ENCODE measurements at regions not wholly inside any gene's neighbourhood (a gene's known extent, or its start where the extent isn't known, plus 50 kb on each side); places are given as distances from the start of the nearest gene placed in this dataset.

DNA sequence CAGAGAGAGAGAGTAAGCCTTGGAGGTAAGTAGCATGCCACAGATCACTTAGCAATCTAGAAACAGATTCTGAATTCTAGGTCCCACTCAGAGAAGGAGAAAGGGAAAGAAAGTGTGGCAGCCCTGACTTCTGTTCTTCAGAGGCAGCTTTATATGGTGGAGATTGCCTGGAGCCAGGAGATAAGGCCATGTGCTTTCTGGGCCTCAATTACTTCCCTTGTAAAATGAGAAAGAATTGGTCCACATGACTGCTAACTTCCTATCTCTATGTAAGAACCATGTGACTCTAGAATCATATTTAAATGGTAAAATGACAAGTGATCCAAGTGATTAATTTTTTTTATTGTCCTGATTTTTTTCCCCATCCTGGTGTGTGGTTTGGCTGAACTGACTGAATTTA lies 64.1 kb downstream of the HHEX start:
- H3K27me3 ChIP-seq: no peaks in the 10 kb centered on the region
- H3K36me3 ChIP-seq: no peaks in the 10 kb centered on the region
- H3K4me3 ChIP-seq: no peak overlapping the region
- H3K9me3 ChIP-seq: no peaks in the 10 kb centered on the region
- no peak overlapping the region for H3K27ac ChIP-seq
- peaks cover 0 to 24% (median 17%) of the 10 kb centered on the region in 4 donors for H3K4me1 ChIP-seq
- intact Hi-C loops (cut with DNase I; ENCODE audit: low total_unique reads): loop anchor here (5.0 kb wide), 1 partner anchor 62 kb away; no protein-coding TSS in a partner anchor
- DNase-seq: no peak
- TF ChIP-seq, protein P1, sequence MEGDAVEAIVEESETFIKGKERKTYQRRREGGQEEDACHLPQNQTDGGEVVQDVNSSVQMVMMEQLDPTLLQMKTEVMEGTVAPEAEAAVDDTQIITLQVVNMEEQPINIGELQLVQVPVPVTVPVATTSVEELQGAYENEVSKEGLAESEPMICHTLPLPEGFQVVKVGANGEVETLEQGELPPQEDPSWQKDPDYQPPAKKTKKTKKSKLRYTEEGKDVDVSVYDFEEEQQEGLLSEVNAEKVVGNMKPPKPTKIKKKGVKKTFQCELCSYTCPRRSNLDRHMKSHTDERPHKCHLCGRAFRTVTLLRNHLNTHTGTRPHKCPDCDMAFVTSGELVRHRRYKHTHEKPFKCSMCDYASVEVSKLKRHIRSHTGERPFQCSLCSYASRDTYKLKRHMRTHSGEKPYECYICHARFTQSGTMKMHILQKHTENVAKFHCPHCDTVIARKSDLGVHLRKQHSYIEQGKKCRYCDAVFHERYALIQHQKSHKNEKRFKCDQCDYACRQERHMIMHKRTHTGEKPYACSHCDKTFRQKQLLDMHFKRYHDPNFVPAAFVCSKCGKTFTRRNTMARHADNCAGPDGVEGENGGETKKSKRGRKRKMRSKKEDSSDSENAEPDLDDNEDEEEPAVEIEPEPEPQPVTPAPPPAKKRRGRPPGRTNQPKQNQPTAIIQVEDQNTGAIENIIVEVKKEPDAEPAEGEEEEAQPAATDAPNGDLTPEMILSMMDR (IDR thresholded peaks at IDR 0.05): no peak

DNA sequence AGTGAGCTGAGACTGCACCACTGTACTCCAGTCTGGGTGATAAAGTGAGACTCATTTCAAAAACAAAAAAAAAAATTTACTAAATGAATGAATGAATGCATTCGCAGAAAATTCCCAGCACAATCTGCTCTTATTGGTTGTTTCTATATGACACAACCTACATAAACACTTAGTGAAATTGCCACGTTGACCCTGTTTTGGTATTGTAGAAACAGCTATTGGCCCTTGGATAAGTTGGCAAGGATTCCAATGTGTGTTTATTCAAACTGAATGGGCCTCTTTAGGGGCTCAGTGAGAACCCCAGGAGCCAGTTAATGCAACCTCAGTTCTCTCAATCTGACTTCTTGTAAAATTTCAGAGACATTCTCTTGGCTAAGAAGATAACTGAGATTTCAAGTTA lies 66.0 kb downstream of the HHEX start:
- Histone ChIP-seq H3K27me3 (no peaks in the 10 kb centered on the region), H3K36me3 (no peaks in the 10 kb centered on the region), H3K4me3 (no peak overlapping the region), H3K27ac (peak overlapping the region in 1 of 2 donors; percentile 85), H3K9me3 (no peaks in the 10 kb centered on the region), H3K4me1 (peaks cover 0 to 32% (median 19%) of the 10 kb centered on the region in 4 donors)
- TF ChIP-seq, protein P1 (IDR thresholded peaks at IDR 0.05): no peak
- no peak for DNase-seq
- intact Hi-C loops (cut with DNase I; ENCODE audit: low total_unique reads): no loop called here

DNA sequence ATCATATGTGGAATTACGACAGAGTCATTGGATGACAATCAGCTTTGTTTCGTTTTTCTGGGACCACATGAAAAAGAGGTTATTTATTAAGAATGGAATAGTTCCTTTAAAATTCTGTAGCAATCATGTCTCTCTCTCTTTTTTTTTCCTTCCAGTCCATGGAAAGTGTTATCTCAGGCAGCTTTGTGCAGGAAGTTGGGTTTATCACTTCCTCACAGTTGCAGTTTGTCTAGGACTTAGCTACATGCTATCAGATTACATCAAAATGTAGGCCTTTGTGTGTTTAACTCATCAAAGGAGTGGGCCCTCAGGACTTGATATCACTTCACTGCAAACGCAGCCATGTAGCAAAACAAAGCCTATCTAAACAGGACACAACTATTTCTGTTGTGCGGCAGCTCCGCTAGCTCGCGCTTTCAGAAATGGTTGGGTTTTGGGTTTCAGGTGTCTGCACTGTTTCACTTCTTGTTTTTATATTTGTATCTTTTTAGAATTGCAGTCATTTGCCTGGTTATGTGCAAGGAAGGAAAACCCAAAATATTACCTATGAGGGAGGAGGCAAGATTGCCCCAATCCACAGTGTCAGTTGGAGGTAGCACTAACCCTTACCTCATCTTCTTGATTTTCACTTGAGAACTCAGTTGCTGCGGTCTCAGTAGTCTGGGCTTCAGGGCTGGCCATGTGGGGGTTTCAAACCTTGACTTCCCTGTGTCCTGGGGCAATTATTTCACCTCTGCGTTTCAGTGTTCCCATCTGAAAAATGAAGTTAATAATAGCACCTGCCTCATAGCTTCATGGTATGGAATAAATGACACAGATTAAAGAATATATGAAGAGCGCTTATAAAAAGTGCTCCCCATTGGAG lies 66.7 kb downstream of the HHEX start:
- intact Hi-C loops (cut with DNase I; ENCODE audit: low total_unique reads): no loop called here
- no peak for DNase-seq
- TF ChIP-seq, protein P1 (IDR thresholded peaks at IDR 0.05): no peak
- Histone ChIP-seq H3K4me3 (no peak overlapping the region), H3K36me3 (no peaks in the 10 kb centered on the region), H3K9me3 (no peaks in the 10 kb centered on the region), H3K4me1 (peaks cover 0 to 39% (median 16%) of the 10 kb centered on the region in 4 donors), H3K27ac (peak overlapping the region; percentile 82 to 85), H3K27me3 (no peaks in the 10 kb centered on the region)

DNA sequence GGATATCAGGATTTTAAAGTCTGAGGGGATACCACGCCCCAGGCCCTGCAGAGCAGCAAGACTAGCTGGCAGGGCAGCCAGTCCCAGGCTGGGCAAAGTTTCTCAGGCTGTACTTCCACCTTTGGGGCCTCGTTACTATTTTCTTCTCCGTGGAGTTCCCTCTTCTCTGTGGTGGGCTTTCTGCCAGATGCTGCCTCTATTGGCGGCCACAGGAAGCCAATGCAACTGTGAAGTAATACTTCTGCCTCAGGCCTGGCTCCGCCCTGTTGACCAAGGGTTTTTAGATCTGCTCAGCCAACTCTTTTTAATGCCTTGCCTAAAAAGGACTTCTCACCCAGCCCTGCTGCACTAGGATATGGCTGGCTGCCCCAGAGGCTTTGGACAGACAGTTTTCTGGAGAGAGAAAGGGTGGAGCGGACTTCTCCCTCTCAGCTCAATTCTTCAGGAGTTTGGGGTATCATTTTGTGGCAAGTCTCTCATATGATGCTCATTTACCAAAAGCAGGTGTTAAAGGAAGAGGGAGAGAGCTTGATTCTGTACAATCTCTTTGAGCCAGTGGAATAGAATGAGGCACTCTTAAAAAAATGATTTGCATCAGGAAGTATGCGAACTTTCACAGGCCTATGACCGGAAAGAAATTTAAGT lies 67.4 kb downstream of the HHEX start:
- H3K4me1 ChIP-seq: peaks cover 0 to 46% (median 19%) of the 10 kb centered on the region in 4 donors
- H3K4me3 ChIP-seq: peak overlapping the region in 1 of 2 donors; percentile 17
- intact Hi-C loops (cut with DNase I; ENCODE audit: low total_unique reads): no loop called here

DNA sequence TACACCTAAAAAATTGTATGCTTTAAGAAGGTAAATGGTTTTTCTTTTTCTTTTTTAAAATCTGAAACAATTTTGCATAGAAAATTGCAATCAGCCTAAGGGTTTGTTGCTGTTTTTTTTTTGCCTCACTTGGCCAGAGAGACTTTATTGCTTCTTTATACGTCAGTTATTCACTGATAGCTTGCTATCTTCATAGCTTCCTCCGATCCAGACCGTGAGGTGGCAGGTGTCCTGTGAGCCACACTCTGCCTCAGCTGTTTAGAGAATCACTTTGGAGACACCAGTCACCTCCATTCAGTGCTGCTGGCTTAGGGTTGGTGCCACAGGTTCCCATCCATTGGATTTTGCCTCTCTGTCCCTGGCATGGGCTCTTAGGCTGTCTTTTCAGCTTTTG lies 68.0 kb downstream of the HHEX start:
- intact Hi-C loops (cut with DNase I; ENCODE audit: low total_unique reads): no loop called here
- Histone ChIP-seq H3K9me3 (no peaks in the 10 kb centered on the region), H3K27me3 (no peaks in the 10 kb centered on the region), H3K4me3 (peak overlapping the region in 1 of 2 donors; percentile 17), H3K4me1 (peaks cover 0 to 46% (median 19%) of the 10 kb centered on the region in 4 donors), H3K36me3 (no peaks in the 10 kb centered on the region), H3K27ac (peak overlapping the region; percentile 82 to 85)
- TF ChIP-seq, protein P1 (IDR thresholded peaks at IDR 0.05): no peak
- DNase-seq: no peak

More for the DNA sequence above, 67.4 kb downstream of the HHEX start:
- Histone ChIP-seq H3K27ac (peak overlapping the region; percentile 82 to 85), H3K27me3 (no peaks in the 10 kb centered on the region), H3K9me3 (no peaks in the 10 kb centered on the region), H3K36me3 (no peaks in the 10 kb centered on the region)
- DNase-seq: peak; percentile 95 to 97
- TF ChIP-seq, protein P1 (IDR thresholded peaks at IDR 0.05): peak; percentile 34

All from tibial artery (tissue), 4 donors.